KMS-11 (cell line): ENCODE measurements at regions not wholly inside any gene's neighbourhood (a gene's known extent, or its start where the extent isn't known, plus 50 kb on each side); places are given as distances from the start of the nearest gene placed in this dataset.

Experiments
- H2AFZ ChIP-seq: fragments of 200-600 bp; sonication (generic); 2 replicates; pipeline ENCODE4 v1.6.1; 2016; ENCODE audit warnings: antibody characterized with exemption, mixed run types, low read depth
- H3K27ac ChIP-seq: fragments of 200-600 bp; sonication (generic); 2 replicates; pipeline ENCODE4 v1.6.1; 2016; ENCODE audit warnings: mild to moderate bottlenecking, mixed run types
- H3K27me3 ChIP-seq: fragments of 200-600 bp; sonication (generic); 2 replicates; pipeline ENCODE4 v1.6.1; 2017; ENCODE audit warnings: mild to moderate bottlenecking, low read depth, mixed run types, moderate library complexity; ENCODE audit not compliant: insufficient read depth
- H3K36me3 ChIP-seq: fragments of 200-600 bp; sonication (generic); 2 replicates; pipeline ENCODE4 v1.6.1; 2017; ENCODE audit warnings: mild to moderate bottlenecking, mixed run types; ENCODE audit not compliant: insufficient read depth
- H3K4me1 ChIP-seq: fragments of 200-600 bp; sonication (generic); 2 replicates; pipeline ENCODE4 v1.6.1; 2016; ENCODE audit warnings: mild to moderate bottlenecking, low read depth, mixed run types; ENCODE audit not compliant: poor library complexity, severe bottlenecking
- H3K4me2 ChIP-seq: fragments of 200-600 bp; sonication (generic); 2 replicates; pipeline ENCODE4 v1.7.0; 2016; ENCODE audit warnings: mild to moderate bottlenecking, mixed run types
- H3K4me3 ChIP-seq: fragments of 200-600 bp; sonication (generic); IDR thresholded peaks from 2 replicates; pipeline ENCODE4 v1.6.1; 2017; ENCODE audit warnings: low read depth, low read length, mixed read lengths; ENCODE audit not compliant: insufficient read depth
- H3K79me2 ChIP-seq: fragments of 200-600 bp; sonication (generic); 2 replicates; pipeline ENCODE4 v1.6.1; 2016; ENCODE audit warnings: low read depth, mixed run types; ENCODE audit not compliant: insufficient read depth
- H3K9ac ChIP-seq: fragments of 200-600 bp; sonication (generic); 2 replicates; pipeline ENCODE4 v1.6.1; 2016; ENCODE audit warnings: mild to moderate bottlenecking, mixed run types
- H4K20me1 ChIP-seq: fragments of 200-600 bp; sonication (generic); 2 replicates; pipeline ENCODE4 v1.6.1; 2016; ENCODE audit warnings: mild to moderate bottlenecking, mixed run types; ENCODE audit not compliant: insufficient read depth
- CTCF ChIP-seq: fragments of 200-600 bp; sonication (generic); conservative IDR thresholded peaks from 2 replicates; pipeline ENCODE4 v1.6.1; 2017; ENCODE audit warnings: low read depth, mild to moderate bottlenecking, antibody characterized with exemption, low read length, moderate library complexity, mixed read lengths

DNA sequence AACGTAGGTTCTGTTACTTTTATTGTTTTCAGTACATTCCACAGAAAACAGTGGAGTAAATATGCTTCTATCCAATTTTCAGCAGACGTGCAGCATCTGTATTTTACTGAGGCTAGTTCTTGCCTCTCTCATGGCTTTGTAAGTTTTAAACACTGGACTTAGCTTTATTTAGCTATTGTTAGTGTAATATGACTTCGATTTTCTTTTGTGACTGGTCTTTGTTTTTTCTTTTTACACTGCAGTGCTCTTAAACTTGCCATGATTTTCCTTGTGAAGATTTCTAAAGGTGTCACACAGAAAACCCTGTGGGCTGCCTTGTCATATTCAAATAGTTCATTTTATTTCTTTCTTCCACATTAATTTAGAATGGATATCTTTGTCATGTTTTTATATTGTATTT, 1234.9 kb upstream of the CITED2 start:
- no peaks in the 10 kb centered on the region for H4K20me1 ChIP-seq
- H3K4me1 ChIP-seq = no peaks in the 10 kb centered on the region
- H3K79me2 ChIP-seq = no peaks in the 10 kb centered on the region
- no peak overlapping the region for H3K9ac ChIP-seq
- no peak overlapping the region for H3K27ac ChIP-seq
- H2AFZ ChIP-seq = no peak overlapping the region
- H3K27me3 ChIP-seq = no peaks in the 10 kb centered on the region
- no peak for TF ChIP-seq CTCF
- no peak overlapping the region for H3K4me3 ChIP-seq
- no peaks in the 10 kb centered on the region for H3K36me3 ChIP-seq
- H3K4me2 ChIP-seq = no peak overlapping the region

DNA sequence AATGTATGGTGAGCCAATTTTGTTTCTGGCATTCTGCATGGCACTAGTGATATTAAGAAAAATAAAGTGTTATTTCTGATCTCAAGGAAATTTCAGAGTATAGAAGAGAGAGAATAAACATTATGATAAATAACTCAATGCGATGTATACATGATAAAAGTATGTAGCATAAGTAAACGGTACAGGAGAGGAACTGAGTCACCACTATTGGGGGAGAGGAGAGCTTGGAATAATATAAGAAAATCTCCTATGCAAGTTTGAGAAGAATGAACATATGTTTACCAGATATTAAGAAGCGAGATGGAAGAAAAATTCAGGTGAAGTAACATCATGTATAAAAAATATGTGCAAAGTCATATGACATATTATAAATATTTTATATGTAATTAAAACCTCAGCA, 1230.3 kb upstream of the CITED2 start:
- H2AFZ ChIP-seq = no peak overlapping the region
- H3K27ac ChIP-seq = no peak overlapping the region
- no peaks in the 10 kb centered on the region for H3K27me3 ChIP-seq
- no peaks in the 10 kb centered on the region for H3K4me1 ChIP-seq
- H3K4me2 ChIP-seq = no peak overlapping the region
- no peak overlapping the region for H3K4me3 ChIP-seq
- no peaks in the 10 kb centered on the region for H3K79me2 ChIP-seq
- no peaks in the 10 kb centered on the region for H3K36me3 ChIP-seq
- no peak for TF ChIP-seq CTCF
- H4K20me1 ChIP-seq = no peaks in the 10 kb centered on the region
- no peak overlapping the region for H3K9ac ChIP-seq

GRCh38 chr6:140602431-140603248, 1228.2 kb upstream of the CITED2 start:
- Histone ChIP-seq H3K27me3 (no peaks in the 10 kb centered on the region), H3K27ac (no peak overlapping the region), H3K79me2 (no peaks in the 10 kb centered on the region), H2AFZ (no peak overlapping the region), H3K4me3 (no peak overlapping the region), H3K4me1 (no peaks in the 10 kb centered on the region), H4K20me1 (no peaks in the 10 kb centered on the region), H3K36me3 (no peaks in the 10 kb centered on the region), H3K9ac (no peak overlapping the region), H3K4me2 (no peak overlapping the region)
- TF ChIP-seq CTCF = no peak

DNA sequence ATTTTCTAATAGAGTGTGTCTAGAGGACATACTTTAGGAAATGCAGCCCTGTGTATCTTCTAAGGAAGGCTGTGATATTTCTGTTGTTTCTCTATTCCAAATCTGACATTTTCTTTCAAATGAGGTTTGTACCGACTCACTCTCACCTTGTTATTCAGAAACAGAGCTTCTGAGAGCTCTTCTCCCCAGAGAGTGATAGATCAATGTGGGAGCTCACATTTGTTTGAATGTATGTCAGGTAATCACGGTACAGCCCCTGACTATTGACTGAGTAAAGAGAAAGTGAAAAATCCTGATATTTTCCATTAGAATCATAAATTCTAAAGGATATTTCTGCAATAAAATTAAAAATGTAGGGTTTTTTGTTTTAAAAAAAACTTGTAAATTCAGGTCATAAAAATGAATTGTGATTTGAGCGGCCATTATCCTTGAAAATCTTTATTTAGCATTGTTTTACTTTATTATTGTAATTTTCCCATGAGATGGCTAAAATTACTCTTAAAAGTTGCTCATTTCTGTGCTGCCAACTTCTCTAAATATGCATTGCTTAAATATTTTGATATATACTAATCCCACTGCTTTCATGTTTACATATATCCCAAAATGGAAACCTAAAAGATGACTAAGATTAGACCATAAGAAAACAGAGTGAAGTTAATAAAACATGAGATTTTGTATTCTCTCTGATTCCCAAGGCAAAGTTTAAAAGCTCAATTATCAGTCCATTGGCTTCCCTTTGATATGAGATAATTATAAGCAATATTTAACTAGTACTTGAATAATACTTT, 1226.8 kb upstream of the CITED2 start:
- no peak overlapping the region for H3K4me3 ChIP-seq
- no peak overlapping the region for H3K27ac ChIP-seq

More for the DNA sequence above, 1226.8 kb upstream of the CITED2 start:
- no peaks in the 10 kb centered on the region for H3K4me1 ChIP-seq
- no peak for TF ChIP-seq CTCF
- no peak overlapping the region for H3K9ac ChIP-seq
- no peaks in the 10 kb centered on the region for H3K27me3 ChIP-seq
- no peaks in the 10 kb centered on the region for H3K79me2 ChIP-seq
- no peaks in the 10 kb centered on the region for H3K36me3 ChIP-seq
- no peaks in the 10 kb centered on the region for H4K20me1 ChIP-seq
- no peak overlapping the region for H2AFZ ChIP-seq
- no peak overlapping the region for H3K4me2 ChIP-seq
